IPS DF 6.9 (cell line): ENCODE measurements at regions not wholly inside any gene's neighbourhood (a gene's known extent, or its start where the extent isn't known, plus 50 kb on each side); places are given as distances from the start of the nearest gene placed in this dataset.

Experiments
- DNase-seq: peaks from one replicate; pipeline ENCODE4 v3.0.0-alpha.2; 2013; ENCODE audit warnings: low read depth, low spot score
- H3K27ac ChIP-seq: one replicate; pipeline ENCODE4 v1.5.1; 2013; ENCODE audit warnings: low read length, control low read depth
- H3K27me3 ChIP-seq: 2 replicates; pipeline ENCODE4 v1.6.1; 2013; ENCODE audit warnings: mild to moderate bottlenecking, low read length; ENCODE audit not compliant: control insufficient read depth, insufficient read depth
- H3K36me3 ChIP-seq: 2 replicates; pipeline ENCODE4 v1.6.1; 2013; ENCODE audit warnings: low read length; ENCODE audit not compliant: control insufficient read depth, insufficient read depth
- H3K4me1 ChIP-seq: 2 replicates; pipeline ENCODE4 v1.6.1; 2013; ENCODE audit warnings: low read length; ENCODE audit not compliant: control insufficient read depth, insufficient read depth
- H3K4me3 ChIP-seq: 2 replicates; pipeline ENCODE4 v1.5.1; 2013; ENCODE audit warnings: mild to moderate bottlenecking, low read length
- H3K9me3 ChIP-seq: 2 replicates; pipeline ENCODE4 v1.6.1; 2013; ENCODE audit warnings: low read length, inconsistent platforms; ENCODE audit not compliant: control insufficient read depth, insufficient read depth
- WGBS: extraction: QIAGEN DNeasy Blood & Tissue Kit; methylation state at CpG from one replicate; pipeline ENCODE4 v1.1.7; 2013; ENCODE audit warnings: mixed read lengths, missing lambda C conversion rate; ENCODE audit not compliant: insufficient read length, insufficient coverage; 5-methylcytosine and 5-hydroxymethylcytosine counted together

- no CpG with 5 or more reads among the region's 4 CpGs for WGBS
- Histone ChIP-seq H3K4me1 (no peaks in the 10 kb centered on the region), H3K9me3 (no peaks in the 10 kb centered on the region), H3K27ac (no peak overlapping the region), H3K4me3 (no peak overlapping the region), H3K27me3 (no peaks in the 10 kb centered on the region), H3K36me3 (no peaks in the 10 kb centered on the region)
- DNase-seq, result no peak
Measured at GRCh38 chr4:181582595-181582994, 660.6 kb upstream of the TENM3 start.

- H3K27ac ChIP-seq, result no peak overlapping the region
- H3K27me3 ChIP-seq, result no peaks in the 10 kb centered on the region
- no peaks in the 10 kb centered on the region for H3K9me3 ChIP-seq
- DNase-seq, result no peak
- no CpG with 5 or more reads among the region's 4 CpGs for WGBS
- no peak overlapping the region for H3K4me3 ChIP-seq
- H3K36me3 ChIP-seq, result no peaks in the 10 kb centered on the region
- no peaks in the 10 kb centered on the region for H3K4me1 ChIP-seq
Measured at GRCh38 chr4:181588733-181589302, 654.4 kb upstream of the TENM3 start.

- H3K27ac ChIP-seq, result no peak overlapping the region
- H3K9me3 ChIP-seq, result no peaks in the 10 kb centered on the region
- no peaks in the 10 kb centered on the region for H3K36me3 ChIP-seq
- no peak overlapping the region for H3K4me3 ChIP-seq
- DNase-seq, result no peak
- no peaks in the 10 kb centered on the region for H3K4me1 ChIP-seq
- WGBS, result no CpG with 5 or more reads among the region's 5 CpGs
- H3K27me3 ChIP-seq, result no peaks in the 10 kb centered on the region
Measured at GRCh38 chr4:181592221-181592745, 650.9 kb upstream of the TENM3 start.

- Histone ChIP-seq H3K27me3 (no peaks in the 10 kb centered on the region), H3K27ac (no peak overlapping the region), H3K36me3 (no peaks in the 10 kb centered on the region), H3K4me3 (no peak overlapping the region), H3K9me3 (no peaks in the 10 kb centered on the region), H3K4me1 (no peaks in the 10 kb centered on the region)
- no peak for DNase-seq
- WGBS, result no CpG with 5 or more reads among the region's 2 CpGs
Measured at GRCh38 chr4:181593703-181594102, 649.5 kb upstream of the TENM3 start.

GRCh38 chr4:181594188-181594587 is 649.0 kb upstream of the TENM3 start:
- DNase-seq, result no peak
- no peak overlapping the region for H3K27ac ChIP-seq
- H3K4me1 ChIP-seq, result no peaks in the 10 kb centered on the region
- H3K27me3 ChIP-seq, result no peaks in the 10 kb centered on the region
- no peaks in the 10 kb centered on the region for H3K36me3 ChIP-seq
- H3K4me3 ChIP-seq, result no peak overlapping the region
- no peaks in the 10 kb centered on the region for H3K9me3 ChIP-seq

GRCh38 chr4:181595716-181596115 is 647.5 kb upstream of the TENM3 start:
- no peaks in the 10 kb centered on the region for H3K4me1 ChIP-seq
- no peaks in the 10 kb centered on the region for H3K27me3 ChIP-seq
- DNase-seq, result no peak
- no peaks in the 10 kb centered on the region for H3K9me3 ChIP-seq
- no peaks in the 10 kb centered on the region for H3K36me3 ChIP-seq
- H3K4me3 ChIP-seq, result no peak overlapping the region
- H3K27ac ChIP-seq, result no peak overlapping the region
- WGBS, result no CpG with 5 or more reads among the region's 5 CpGs

GRCh38 chr4:181597766-181598165 is 645.4 kb upstream of the TENM3 start:
- H3K27ac ChIP-seq, result no peak overlapping the region
- H3K27me3 ChIP-seq, result no peaks in the 10 kb centered on the region
- no CpG with 5 or more reads among the region's 4 CpGs for WGBS
- H3K36me3 ChIP-seq, result no peaks in the 10 kb centered on the region
- H3K4me1 ChIP-seq, result no peaks in the 10 kb centered on the region
- no peak overlapping the region for H3K4me3 ChIP-seq
- DNase-seq, result no peak
- H3K9me3 ChIP-seq, result no peaks in the 10 kb centered on the region

- Histone ChIP-seq H3K9me3 (no peaks in the 10 kb centered on the region), H3K27me3 (no peaks in the 10 kb centered on the region), H3K4me1 (no peaks in the 10 kb centered on the region), H3K27ac (no peak overlapping the region), H3K36me3 (no peaks in the 10 kb centered on the region), H3K4me3 (no peak overlapping the region)
- DNase-seq, result no peak
- WGBS, result no CpG with 5 or more reads among the region's 6 CpGs
Measured at GRCh38 chr4:181599134-181599533, 644.1 kb upstream of the TENM3 start.

GRCh38 chr4:181601103-181601502 is 642.1 kb upstream of the TENM3 start:
- no peak overlapping the region for H3K27ac ChIP-seq
- H3K4me1 ChIP-seq, result no peaks in the 10 kb centered on the region
- no peaks in the 10 kb centered on the region for H3K36me3 ChIP-seq
- no CpG with 5 or more reads among the region's 2 CpGs for WGBS
- no peak overlapping the region for H3K4me3 ChIP-seq
- H3K27me3 ChIP-seq, result no peaks in the 10 kb centered on the region
- H3K9me3 ChIP-seq, result no peaks in the 10 kb centered on the region
- DNase-seq, result no peak

- Histone ChIP-seq H3K36me3 (no peaks in the 10 kb centered on the region), H3K27me3 (no peaks in the 10 kb centered on the region), H3K4me3 (no peak overlapping the region), H3K4me1 (no peaks in the 10 kb centered on the region), H3K9me3 (no peaks in the 10 kb centered on the region), H3K27ac (no peak overlapping the region)
- no peak for DNase-seq
- WGBS, result no CpG with 5 or more reads among the region's 4 CpGs
Measured at GRCh38 chr4:181604546-181604945, 638.7 kb upstream of the TENM3 start.

GRCh38 chr4:181606300-181606699 is 636.9 kb upstream of the TENM3 start:
- H3K4me1 ChIP-seq, result no peaks in the 10 kb centered on the region
- H3K4me3 ChIP-seq, result no peak overlapping the region
- H3K9me3 ChIP-seq, result no peaks in the 10 kb centered on the region
- DNase-seq, result no peak
- no CpG with 5 or more reads among the region's 1 CpG for WGBS
- H3K27me3 ChIP-seq, result no peaks in the 10 kb centered on the region
- no peak overlapping the region for H3K27ac ChIP-seq
- no peaks in the 10 kb centered on the region for H3K36me3 ChIP-seq
